C4-2B (cell line): ENCODE measurements at regions not wholly inside any gene's neighbourhood (a gene's known extent, or its start where the extent isn't known, plus 50 kb on each side); places are given as distances from the start of the nearest gene placed in this dataset.

Experiments
- H3K27ac ChIP-seq: fragments of 450-650 bp; 2 replicates; pipeline ENCODE4 v1.5.1; 2017
- CTCF ChIP-seq: fragments of 450-650 bp; conservative IDR thresholded peaks from 2 replicates; pipeline ENCODE4 v1.5.1; 2017; ENCODE audit warnings: mild to moderate bottlenecking
- ZFX ChIP-seq: fragments of 450-650 bp; IDR thresholded peaks from 2 replicates; pipeline ENCODE4 v1.6.1; 2017

- no peak for TF ChIP-seq ZFX
- TF ChIP-seq CTCF: no peak
- no peak overlapping the region for H3K27ac ChIP-seq
These were observed 81.0 kb downstream of the CGGBP1 start for GRCh38 chr3:87977765-87978164.

GRCh38 chr3:87975716-87976115 is 83.1 kb downstream of the CGGBP1 start:
- TF ChIP-seq CTCF: no peak

GRCh38 chr3:87973906-87974305 is 84.9 kb downstream of the CGGBP1 start:
- no peak overlapping the region for H3K27ac ChIP-seq
- TF ChIP-seq CTCF: no peak
- TF ChIP-seq ZFX: no peak

More at GRCh38 chr3:87975716-87976115, 83.1 kb downstream of the CGGBP1 start:
- H3K27ac ChIP-seq: no peak overlapping the region

- TF ChIP-seq CTCF: no peak
- no peak for TF ChIP-seq ZFX
- H3K27ac ChIP-seq: no peak overlapping the region
These were observed 89.2 kb downstream of the CGGBP1 start for GRCh38 chr3:87969620-87970019.

GRCh38 chr3:87968668-87969067 is 90.1 kb downstream of the CGGBP1 start:
- no peak overlapping the region for H3K27ac ChIP-seq
- TF ChIP-seq CTCF (no peak), ZFX (no peak)

GRCh38 chr3:87958289-87958688 is 100.5 kb downstream of the CGGBP1 start:
- no peak for TF ChIP-seq ZFX
- no peak for TF ChIP-seq CTCF
- no peak overlapping the region for H3K27ac ChIP-seq

GRCh38 chr3:87957575-87957974 is 101.2 kb downstream of the CGGBP1 start:
- H3K27ac ChIP-seq: no peak overlapping the region
- TF ChIP-seq CTCF (no peak), ZFX (no peak)
